NT2/D1 (cell line): ENCODE measurements at regions not wholly inside any gene's neighbourhood (a gene's known extent, or its start where the extent isn't known, plus 50 kb on each side); places are given as distances from the start of the nearest gene placed in this dataset.
"Not testable (repeated sequence)": the region's sequence is repeated elsewhere in the genome, so short reads cannot be mapped to it uniquely, and the experiment has no call there.

Source experiments
- DNase-seq: peaks from one replicate; pipeline ENCODE4 v3.0.0-alpha.2; 2011; ENCODE audit warnings: low read depth, low spot score
- H3K27me3 ChIP-seq: 2 replicates; pipeline ENCODE4 v1.6.0; 2011; ENCODE audit warnings: mild to moderate bottlenecking; ENCODE audit not compliant: insufficient read length, insufficient read depth
- H3K36me3 ChIP-seq: 2 replicates; pipeline ENCODE4 v1.6.1; 2011; ENCODE audit warnings: mild to moderate bottlenecking, low read length, mixed read lengths; ENCODE audit not compliant: insufficient read depth, insufficient read length
- H3K4me1 ChIP-seq: 2 replicates; pipeline ENCODE4 v1.5.1; 2011; ENCODE audit not compliant: insufficient read depth, insufficient read length
- H3K4me3 ChIP-seq: 2 replicates; pipeline ENCODE4 v1.5.1; 2011; ENCODE audit warnings: low read depth; ENCODE audit not compliant: insufficient read length
- H3K9ac ChIP-seq: 2 replicates; pipeline ENCODE4 v1.6.0; 2011; ENCODE audit warnings: low read depth; ENCODE audit not compliant: insufficient read length
- H3K9me3 ChIP-seq: 2 replicates; pipeline ENCODE4 v1.5.1; 2011; ENCODE audit warnings: mild to moderate bottlenecking, low read length; ENCODE audit not compliant: insufficient read depth
- SUZ12 ChIP-seq: IDR thresholded peaks from 2 replicates; pipeline ENCODE4 v1.6.1; 2011; ENCODE audit not compliant: insufficient read length, insufficient read depth; ENCODE audit errors: extremely low read depth
- YY1 ChIP-seq: IDR thresholded peaks from 2 replicates; pipeline ENCODE4 v1.6.1; 2011; ENCODE audit not compliant: insufficient read length, insufficient read depth
- ZNF274 ChIP-seq: IDR thresholded peaks from 2 replicates; pipeline ENCODE4 v1.6.1; 2011; ENCODE audit warnings: mild to moderate bottlenecking, low read depth, low read length

- no peak overlapping the region for H3K9ac ChIP-seq
- peaks cover 25% of the 10 kb centered on the region for H3K27me3 ChIP-seq
- peaks cover 14% of the 10 kb centered on the region for H3K4me1 ChIP-seq
- H3K4me3 ChIP-seq: no peak overlapping the region
- H3K9me3 ChIP-seq: no peaks in the 10 kb centered on the region
- DNase-seq: no peak
- no peak for TF ChIP-seq YY1
- TF ChIP-seq ZNF274: no peak
- TF ChIP-seq SUZ12: no peak
- no peaks in the 10 kb centered on the region for H3K36me3 ChIP-seq
These were observed 75.5 kb downstream of the CAMK2N1 start for GRCh38 chr1:20410503-20410902.

GRCh38 chr1:20409971-20410370 lies 76.0 kb downstream of the CAMK2N1 start:
- Histone ChIP-seq H3K36me3 (no peaks in the 10 kb centered on the region), H3K9me3 (no peaks in the 10 kb centered on the region), H3K4me3 (no peak overlapping the region), H3K27me3 (peaks cover 30% of the 10 kb centered on the region), H3K9ac (no peak overlapping the region), H3K4me1 (peaks cover 14% of the 10 kb centered on the region)
- no peak for DNase-seq
- TF ChIP-seq YY1 (no peak), ZNF274 (no peak), SUZ12 (no peak)

GRCh38 chr1:20409012-20409411 lies 77.0 kb downstream of the CAMK2N1 start:
- H3K4me1 ChIP-seq: peaks cover 14% of the 10 kb centered on the region
- DNase-seq: no peak
- no peak overlapping the region for H3K4me3 ChIP-seq
- no peak overlapping the region for H3K9ac ChIP-seq
- TF ChIP-seq SUZ12 (no peak), YY1 (no peak), ZNF274 (no peak)
- no peaks in the 10 kb centered on the region for H3K9me3 ChIP-seq
- H3K27me3 ChIP-seq: peaks cover 40% of the 10 kb centered on the region
- no peaks in the 10 kb centered on the region for H3K36me3 ChIP-seq

- Histone ChIP-seq H3K27me3 (peaks cover 45% of the 10 kb centered on the region), H3K4me1 (peaks cover 14% of the 10 kb centered on the region)
- H3K9ac ChIP-seq, DNase-seq, H3K36me3 ChIP-seq, H3K4me3 ChIP-seq, H3K9me3 ChIP-seq: not testable (repeated sequence)
These were observed 77.8 kb downstream of the CAMK2N1 start for GRCh38 chr1:20408133-20408650.

GRCh38 chr1:20405893-20406604 lies 80.0 kb downstream of the CAMK2N1 start:
- Histone ChIP-seq H3K27me3 (peaks cover 64% of the 10 kb centered on the region), H3K9ac (no peak overlapping the region), H3K9me3 (no peaks in the 10 kb centered on the region), H3K36me3 (no peaks in the 10 kb centered on the region), H3K4me3 (no peak overlapping the region), H3K4me1 (peaks cover 6% of the 10 kb centered on the region)
- TF ChIP-seq SUZ12: no peak
- TF ChIP-seq YY1: no peak
- no peak for TF ChIP-seq ZNF274
- DNase-seq: no peak

- no peak for DNase-seq
- Histone ChIP-seq H3K9ac (no peak overlapping the region), H3K36me3 (no peaks in the 10 kb centered on the region), H3K4me3 (no peak overlapping the region), H3K4me1 (peaks cover 5% of the 10 kb centered on the region), H3K9me3 (no peaks in the 10 kb centered on the region), H3K27me3 (peaks cover 72% of the 10 kb centered on the region)
- no peak for TF ChIP-seq SUZ12
- TF ChIP-seq YY1: no peak
- TF ChIP-seq ZNF274: no peak
These were observed 80.8 kb downstream of the CAMK2N1 start for GRCh38 chr1:20405051-20405754.
